ENCODE measurements at regions not wholly inside any gene's neighbourhood (a gene's known extent, or its start where the extent isn't known, plus 50 kb on each side); places are given as distances from the start of the nearest gene placed in this dataset.

DNA sequence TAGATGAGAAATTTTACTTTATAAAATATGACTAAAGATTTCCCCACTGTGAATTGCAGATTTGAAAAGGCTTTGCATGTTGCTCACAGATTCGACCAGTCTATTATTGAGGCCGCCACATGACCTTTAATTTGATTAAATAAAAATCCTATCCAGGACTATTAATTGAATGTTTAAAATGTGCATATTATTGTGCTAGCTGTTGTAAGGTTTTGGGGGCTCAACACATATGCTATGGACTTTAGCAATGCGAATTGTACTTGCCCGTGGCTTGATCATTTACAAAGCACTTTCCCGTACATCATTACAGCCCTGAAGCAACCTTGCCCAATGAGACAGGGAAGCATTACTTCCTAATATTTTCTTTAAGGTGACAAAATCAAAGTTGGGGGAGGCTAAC, 243.0 kb downstream of the ACTR3B start:
- DNase-seq (no peak), ATAC-seq (ENCODE audit: low read depth in 2 of 2) (no peak)
- no peaks in the 10 kb centered on the region for H3K27me3 Mint-ChIP-seq
- peaks cover 2 to 27% (median 19%) of the 10 kb centered on the region in 7 donors for H3K9me3 Mint-ChIP-seq
- H3K36me3 Mint-ChIP-seq, result peaks cover 0 to 24% of the 10 kb centered on the region in 2 donors
- no peaks in the 10 kb centered on the region for H3K4me1 Mint-ChIP-seq
- H3K27ac Mint-ChIP-seq, result no peak overlapping the region
- H3K4me3 Mint-ChIP-seq, result no peak overlapping the region

DNA sequence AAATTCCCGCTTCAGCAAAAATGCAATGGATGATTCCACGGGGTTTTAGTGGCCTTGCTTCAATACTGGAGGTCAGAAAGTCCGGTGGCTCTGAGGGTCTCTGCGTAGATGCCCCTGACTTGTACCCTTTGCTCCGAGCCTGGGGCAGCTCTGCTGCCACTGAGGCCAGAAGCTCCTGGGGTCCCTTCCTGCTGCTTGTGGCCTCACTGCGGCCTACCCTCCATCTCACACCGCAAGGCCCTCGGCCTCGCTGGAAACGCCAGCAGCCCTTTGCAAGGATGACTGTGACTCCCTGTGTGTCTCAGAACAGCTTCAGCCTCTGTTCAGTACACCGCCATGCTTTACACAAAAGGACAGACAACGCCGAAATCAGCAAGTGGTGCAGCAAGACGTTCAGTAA, 244.8 kb downstream of the ACTR3B start:
- Mint-ChIP-seq H3K27me3 (no peaks in the 10 kb centered on the region), H3K9me3 (peaks cover 2 to 27% (median 16%) of the 10 kb centered on the region in 7 donors), H3K36me3 (peaks cover 0 to 18% of the 10 kb centered on the region in 2 donors), H3K27ac (no peak overlapping the region), H3K4me3 (no peak overlapping the region), H3K4me1 (no peaks in the 10 kb centered on the region)
- DNase-seq, result no peak
- ATAC-seq (ENCODE audit: low read depth in 2 of 2), result no peak

DNA sequence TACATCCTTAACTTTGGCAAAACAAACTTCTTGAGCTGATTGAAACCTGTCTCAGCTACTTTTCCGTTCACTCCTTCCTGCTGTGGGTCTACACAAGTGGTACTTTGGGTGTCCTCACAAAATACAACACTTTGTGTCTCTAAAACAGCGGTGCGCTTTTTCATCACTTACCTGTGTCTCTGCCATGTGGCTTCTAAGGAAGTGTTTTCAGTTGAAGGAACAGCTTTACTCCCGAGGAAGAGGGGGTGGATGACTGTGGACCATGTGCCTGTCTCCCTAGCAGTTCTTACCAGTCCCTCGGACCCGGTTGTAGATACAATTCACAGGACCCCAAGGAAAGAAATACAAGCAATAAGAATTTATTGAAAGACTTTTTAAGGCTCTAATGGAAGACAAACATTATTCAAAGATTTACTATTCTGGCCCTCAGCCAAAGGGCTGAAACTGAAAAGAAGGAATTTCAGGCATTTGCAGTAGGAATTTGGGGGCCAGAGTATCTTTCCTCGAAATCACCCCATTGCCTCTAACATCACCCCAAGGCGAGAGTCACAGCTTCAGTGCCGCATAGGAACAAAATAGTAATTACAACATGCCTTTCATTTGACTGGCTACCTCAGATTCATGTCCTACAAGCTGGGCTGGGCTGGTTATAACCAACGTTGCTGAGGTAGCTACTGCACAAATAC, 246.3 kb downstream of the ACTR3B start:
- ATAC-seq (ENCODE audit: low read depth in 2 of 2) (no peak), DNase-seq (no peak)
- Mint-ChIP-seq H3K36me3 (peaks cover 0 to 10% of the 10 kb centered on the region in 2 donors), H3K9me3 (peaks cover 0 to 17% (median 7%) of the 10 kb centered on the region in 7 donors), H3K27me3 (no peaks in the 10 kb centered on the region), H3K4me1 (no peaks in the 10 kb centered on the region), H3K4me3 (no peak overlapping the region), H3K27ac (no peak overlapping the region)

DNA sequence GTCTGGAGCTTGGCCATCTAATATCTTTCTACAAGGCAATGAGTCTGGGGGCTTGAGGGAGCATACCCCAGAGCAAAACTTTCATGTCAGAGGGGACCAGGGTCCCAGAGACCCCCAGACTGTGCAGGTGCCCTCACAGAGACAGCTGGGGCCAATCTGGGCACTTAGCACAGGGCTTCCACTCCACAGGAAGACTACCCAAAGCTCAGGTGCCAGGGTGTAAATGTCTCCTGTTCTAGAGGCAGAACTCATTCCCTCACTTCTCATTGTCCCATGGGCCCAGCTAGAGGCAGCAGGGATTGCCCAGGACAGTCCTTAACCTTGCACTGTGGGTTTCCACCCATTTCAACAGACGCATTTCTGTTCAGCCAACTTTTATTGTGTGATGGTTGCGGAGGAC, 246.9 kb downstream of the ACTR3B start:
- H3K27me3 Mint-ChIP-seq, result no peaks in the 10 kb centered on the region
- H3K9me3 Mint-ChIP-seq, result peaks cover 0 to 14% (median 6%) of the 10 kb centered on the region in 7 donors
- H3K4me1 Mint-ChIP-seq, result no peaks in the 10 kb centered on the region
- no peak for ATAC-seq (ENCODE audit: low read depth in 2 of 2)
- no peak for DNase-seq
- H3K36me3 Mint-ChIP-seq, result peaks cover 0 to 5% of the 10 kb centered on the region in 2 donors
- no peak overlapping the region for H3K4me3 Mint-ChIP-seq
- H3K27ac Mint-ChIP-seq, result no peak overlapping the region

DNA sequence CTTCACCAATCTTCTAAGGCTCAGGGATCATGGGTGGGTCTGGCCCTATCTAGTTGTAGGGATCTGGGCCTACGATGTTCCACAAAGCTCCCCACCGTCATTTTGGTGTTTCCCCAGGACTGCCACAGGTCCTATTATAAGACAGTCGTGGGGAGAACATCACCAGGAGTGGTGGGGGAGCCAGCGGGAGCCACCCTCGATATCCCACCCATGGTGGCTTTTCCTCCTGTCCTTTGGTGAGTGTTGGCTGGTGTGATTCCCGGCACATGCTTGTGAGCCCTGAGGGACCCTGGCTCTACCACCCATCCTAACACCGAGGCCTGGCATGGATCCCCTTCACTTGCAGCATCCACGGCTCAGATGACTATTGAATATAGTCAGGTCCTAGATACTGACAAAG, 247.4 kb downstream of the ACTR3B start:
- DNase-seq, result no peak
- ATAC-seq (ENCODE audit: low read depth in 2 of 2), result no peak
- no peak overlapping the region for H3K27ac Mint-ChIP-seq
- H3K4me3 Mint-ChIP-seq, result no peak overlapping the region
- peaks cover 0 to under 1% of the 10 kb centered on the region in 2 donors for H3K36me3 Mint-ChIP-seq
- H3K4me1 Mint-ChIP-seq, result no peaks in the 10 kb centered on the region
- H3K27me3 Mint-ChIP-seq, result no peaks in the 10 kb centered on the region
- H3K9me3 Mint-ChIP-seq, result peaks cover 0 to 10% (median 2%) of the 10 kb centered on the region in 7 donors

DNA sequence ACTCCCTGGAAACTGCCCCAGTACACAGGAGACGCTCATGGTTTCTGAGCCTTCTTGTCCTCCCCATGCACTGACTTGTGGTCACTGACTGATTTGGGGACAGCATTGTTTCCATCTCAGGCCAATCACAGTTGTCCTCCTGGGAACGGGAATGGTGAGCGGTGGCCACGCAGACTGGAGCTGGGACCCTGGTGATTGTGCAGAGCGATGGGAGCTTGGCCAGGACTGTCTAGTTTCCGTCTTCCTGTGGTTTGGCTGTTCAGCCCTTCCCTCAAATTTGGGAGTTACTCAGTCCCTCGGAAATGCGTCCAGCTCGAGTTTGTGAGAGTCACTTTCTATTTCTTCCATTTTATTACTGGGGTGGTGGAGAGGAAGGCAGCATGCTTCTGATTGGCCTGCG, 250.9 kb downstream of the ACTR3B start:
- H3K36me3 Mint-ChIP-seq, result peaks cover 0 to 9% of the 10 kb centered on the region in 2 donors
- DNase-seq, result no peak
- peaks cover 0 to 12% (median 1%) of the 10 kb centered on the region in 7 donors for H3K9me3 Mint-ChIP-seq
- H3K27ac Mint-ChIP-seq, result no peak overlapping the region
- ATAC-seq (ENCODE audit: low read depth in 2 of 2), result no peak
- H3K27me3 Mint-ChIP-seq, result no peaks in the 10 kb centered on the region
- no peaks in the 10 kb centered on the region for H3K4me1 Mint-ChIP-seq
- H3K4me3 Mint-ChIP-seq, result no peak overlapping the region

DNA sequence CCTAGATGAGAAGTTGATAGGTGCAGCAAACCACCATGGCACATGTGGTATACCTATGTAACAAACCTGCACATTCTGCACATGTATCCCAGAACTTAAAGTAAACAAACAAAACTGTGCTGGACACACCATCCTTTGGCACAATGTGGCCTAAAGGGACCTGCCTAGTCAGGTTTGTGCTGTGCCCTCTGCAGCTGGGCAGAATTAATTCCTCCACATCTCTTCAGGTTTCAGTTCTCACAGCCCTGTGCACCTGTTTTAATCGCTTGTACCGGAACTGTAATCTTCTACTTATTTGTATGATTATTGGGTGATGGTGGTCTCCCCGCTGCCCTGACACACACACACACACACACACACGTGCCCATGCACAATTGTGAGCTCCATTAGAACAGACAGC, 252.7 kb downstream of the ACTR3B start:
- H3K36me3 Mint-ChIP-seq, result peaks cover 0 to 9% of the 10 kb centered on the region in 2 donors
- H3K4me1 Mint-ChIP-seq, result no peaks in the 10 kb centered on the region
- H3K27ac Mint-ChIP-seq, result no peak overlapping the region
- no peak for ATAC-seq (ENCODE audit: low read depth in 2 of 2)
- DNase-seq, result no peak
- no peaks in the 10 kb centered on the region for H3K27me3 Mint-ChIP-seq
- H3K4me3 Mint-ChIP-seq, result no peak overlapping the region
- H3K9me3 Mint-ChIP-seq, result peaks cover 0 to 12% (median 1%) of the 10 kb centered on the region in 7 donors

DNA sequence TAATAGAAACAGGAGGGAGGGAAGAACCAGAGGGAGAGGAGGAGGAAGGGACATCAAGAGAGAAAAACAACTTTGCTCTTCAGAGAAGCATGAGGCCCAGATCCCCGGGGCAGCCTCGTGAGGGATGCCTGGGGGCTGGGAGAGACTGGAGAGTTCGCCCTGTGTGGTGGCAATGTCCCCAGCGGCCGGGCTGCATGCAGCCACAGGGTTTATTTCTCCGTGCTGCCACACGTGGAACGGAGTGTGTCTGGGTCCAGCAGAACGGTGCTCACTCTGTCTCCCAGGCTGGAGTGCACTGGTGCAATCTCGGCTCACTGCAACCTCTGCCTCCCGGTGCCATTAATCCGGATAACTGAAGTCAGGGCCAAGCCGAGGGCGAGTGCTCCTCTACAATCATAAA, 257.7 kb downstream of the ACTR3B start:
- Mint-ChIP-seq H3K36me3 (peaks cover 0 to 16% of the 10 kb centered on the region in 2 donors), H3K9me3 (peaks cover 0 to 9% (median 4%) of the 10 kb centered on the region in 7 donors), H3K27me3 (peaks cover 0 to 1% (median 0%) of the 10 kb centered on the region in 3 donors), H3K4me1 (no peaks in the 10 kb centered on the region), H3K27ac (no peak overlapping the region), H3K4me3 (no peak overlapping the region)
- DNase-seq (no peak), ATAC-seq (ENCODE audit: low read depth in 2 of 2) (no peak)

DNA sequence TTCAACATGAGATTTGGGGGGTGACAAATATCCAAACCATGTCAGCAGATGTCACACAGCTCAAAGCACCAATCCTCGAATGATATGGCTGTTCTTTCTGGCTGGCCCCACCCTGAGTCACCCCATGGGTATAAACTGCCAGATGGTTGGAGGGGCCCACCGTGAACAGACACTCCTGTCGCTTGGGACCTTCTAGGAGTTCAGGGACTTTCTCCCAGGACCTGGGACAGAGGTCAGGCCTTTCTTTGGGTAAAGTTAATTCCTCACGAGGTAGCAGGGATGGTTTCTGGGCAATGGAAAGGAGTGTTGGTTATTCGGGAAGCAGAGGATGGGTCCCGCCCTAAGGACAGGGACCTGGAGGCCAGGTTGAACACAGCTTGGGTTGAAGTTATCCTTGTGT, 262.0 kb downstream of the ACTR3B start:
- peaks cover 0 to 9% (median 3%) of the 10 kb centered on the region in 7 donors for H3K9me3 Mint-ChIP-seq
- peaks cover 0 to 7% of the 10 kb centered on the region in 2 donors for H3K36me3 Mint-ChIP-seq
- DNase-seq, result no peak
- H3K27me3 Mint-ChIP-seq, result peaks cover 0 to 3% (median 0%) of the 10 kb centered on the region in 3 donors
- no peak overlapping the region for H3K4me3 Mint-ChIP-seq
- H3K27ac Mint-ChIP-seq, result no peak overlapping the region
- ATAC-seq (ENCODE audit: low read depth in 2 of 2), result no peak
- no peaks in the 10 kb centered on the region for H3K4me1 Mint-ChIP-seq

DNA sequence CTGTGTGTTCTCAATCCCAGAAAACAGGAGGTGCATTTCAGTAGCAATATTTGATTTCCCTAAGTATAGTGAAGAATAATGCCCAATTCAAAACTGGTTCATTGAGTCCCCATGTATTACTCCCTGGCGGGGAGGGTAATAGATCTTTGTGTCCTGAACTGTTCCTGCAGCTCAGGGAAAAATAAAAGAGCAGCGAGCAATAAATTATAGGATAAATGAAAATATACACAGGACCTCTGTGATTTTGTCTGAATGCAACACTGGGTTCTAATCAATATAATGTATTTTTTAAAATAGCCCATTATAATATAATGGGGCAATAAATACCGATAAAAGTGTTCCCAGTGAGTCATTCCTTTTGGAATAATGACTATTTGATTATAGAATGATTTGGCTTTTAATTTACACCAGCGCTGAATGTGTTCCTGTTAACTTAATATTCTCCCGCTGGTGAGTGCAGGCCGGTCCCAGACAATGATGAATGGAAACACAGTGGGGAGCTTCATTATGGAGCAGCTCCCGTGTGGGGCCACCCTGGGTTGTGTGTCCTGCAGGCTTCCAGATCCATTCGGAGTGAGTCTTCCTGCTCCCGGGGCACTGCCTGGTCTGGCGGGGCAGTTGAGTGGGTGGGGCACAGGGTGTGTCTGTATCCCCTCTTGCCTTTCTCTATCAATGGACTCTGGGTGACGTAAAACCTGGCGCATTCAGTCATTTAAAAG, 263.1 kb downstream of the ACTR3B start:
- no peaks in the 10 kb centered on the region for H3K4me1 Mint-ChIP-seq
- no peak for ATAC-seq (ENCODE audit: low read depth in 2 of 2)
- DNase-seq, result no peak
- H3K36me3 Mint-ChIP-seq, result peaks cover 0 to 7% of the 10 kb centered on the region in 2 donors
- H3K27me3 Mint-ChIP-seq, result peaks cover 0 to 3% (median 0%) of the 10 kb centered on the region in 3 donors
- no peak overlapping the region for H3K27ac Mint-ChIP-seq
- peaks cover 0 to 9% (median 3%) of the 10 kb centered on the region in 7 donors for H3K9me3 Mint-ChIP-seq
- no peak overlapping the region for H3K4me3 Mint-ChIP-seq

DNA sequence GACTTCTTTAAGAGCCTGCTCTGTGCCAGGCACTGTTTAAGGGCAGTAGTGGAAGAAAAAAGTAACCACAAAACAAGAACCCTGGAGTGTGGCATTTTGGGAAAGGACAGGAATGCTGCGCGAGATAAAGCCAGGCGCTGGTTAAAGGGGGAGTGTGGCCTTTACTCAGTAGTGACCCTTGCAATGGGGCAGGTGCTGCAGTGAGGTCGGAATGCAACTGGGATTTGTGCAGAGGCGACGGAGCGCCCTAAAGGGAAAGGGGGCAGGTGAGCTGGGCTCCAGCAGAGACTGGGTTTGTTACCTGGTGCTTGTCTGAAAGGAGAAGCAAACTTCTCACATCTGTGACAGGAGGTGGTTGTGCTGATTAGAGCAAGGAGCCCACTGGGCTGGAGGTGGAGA, 263.6 kb downstream of the ACTR3B start:
- ATAC-seq (ENCODE audit: low read depth in 2 of 2) (no peak), DNase-seq (no peak)
- no peak overlapping the region for H3K27ac Mint-ChIP-seq
- H3K4me1 Mint-ChIP-seq, result no peaks in the 10 kb centered on the region
- H3K9me3 Mint-ChIP-seq, result peaks cover 0 to 9% (median 3%) of the 10 kb centered on the region in 7 donors
- peaks cover 0 to 7% of the 10 kb centered on the region in 2 donors for H3K36me3 Mint-ChIP-seq
- H3K4me3 Mint-ChIP-seq, result no peak overlapping the region
- H3K27me3 Mint-ChIP-seq, result peaks cover 0 to 3% (median 0%) of the 10 kb centered on the region in 3 donors

DNA sequence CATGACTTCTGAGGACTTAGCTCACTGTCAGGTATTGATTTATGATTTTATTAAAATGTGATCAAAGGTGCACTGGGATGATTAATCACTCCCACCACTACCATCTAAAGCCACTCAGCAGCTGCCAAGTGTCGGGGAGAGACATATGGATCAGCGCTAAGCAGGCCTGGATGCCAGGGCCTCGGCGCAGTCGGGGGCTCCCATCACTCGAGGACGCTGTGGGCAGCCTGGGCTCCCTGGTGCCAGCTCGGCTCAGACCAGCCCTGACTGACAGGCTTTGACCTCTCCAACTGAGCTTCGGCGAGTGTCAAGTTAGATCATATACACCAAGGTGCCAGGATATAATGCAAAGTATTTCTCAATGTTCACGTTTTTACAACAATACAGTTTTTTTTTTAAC, 267.7 kb downstream of the ACTR3B start:
- ATAC-seq (ENCODE audit: low read depth in 2 of 2) (no peak), DNase-seq (no peak)
- Mint-ChIP-seq H3K27ac (peak overlapping the region in 1 of 6 donors; percentile 18), H3K4me3 (no peak overlapping the region), H3K27me3 (peaks cover 0 to 2% (median 0%) of the 10 kb centered on the region in 3 donors), H3K36me3 (no peaks in the 10 kb centered on the region), H3K9me3 (peaks cover 0 to 12% (median 0%) of the 10 kb centered on the region in 7 donors), H3K4me1 (no peaks in the 10 kb centered on the region)

DNA sequence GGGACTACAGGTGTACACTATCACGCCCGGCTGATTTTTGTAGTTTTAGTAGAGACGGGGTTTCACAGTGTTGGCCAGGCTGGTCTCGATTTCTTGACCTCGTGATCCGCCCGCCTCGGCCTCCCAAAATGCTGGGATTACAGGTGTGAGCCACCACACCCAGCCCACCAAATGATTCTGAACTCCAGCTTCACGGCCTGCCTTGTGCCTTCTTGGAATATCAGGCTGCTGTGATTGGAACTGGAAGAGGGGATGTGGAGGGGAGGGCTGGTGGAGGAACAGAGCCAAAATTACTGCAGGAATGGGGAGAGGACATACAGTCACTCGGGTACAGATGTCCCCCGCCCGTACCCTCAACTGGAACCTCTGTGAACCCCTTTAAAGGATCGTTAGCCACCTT, 268.4 kb downstream of the ACTR3B start:
- no peaks in the 10 kb centered on the region for H3K27me3 Mint-ChIP-seq
- ATAC-seq (ENCODE audit: low read depth in 2 of 2), result no peak

DNA sequence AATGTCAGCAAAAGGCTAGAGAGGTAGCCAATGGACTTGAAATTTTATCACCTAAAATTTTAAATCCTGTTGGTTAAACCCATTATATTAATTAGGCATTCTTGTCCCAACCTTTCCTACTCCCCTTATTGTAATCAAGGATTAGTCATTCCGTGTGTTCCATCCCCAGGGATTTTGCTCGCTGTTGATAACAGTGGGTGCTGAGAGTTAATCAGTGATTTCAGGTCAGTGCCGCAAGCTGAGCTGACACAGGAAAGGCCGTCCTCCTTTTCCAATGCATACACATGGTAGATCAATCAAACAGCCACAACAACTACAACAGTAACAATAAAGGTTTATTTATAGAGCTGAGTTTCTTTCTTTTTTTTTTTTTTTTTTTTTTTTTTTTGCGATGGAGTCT, 271.4 kb downstream of the ACTR3B start:
- H3K27me3 Mint-ChIP-seq, result no peaks in the 10 kb centered on the region
- no peak overlapping the region for H3K27ac Mint-ChIP-seq
- no peak overlapping the region for H3K4me3 Mint-ChIP-seq
- H3K36me3 Mint-ChIP-seq, result no peaks in the 10 kb centered on the region
- DNase-seq (no peak), ATAC-seq (ENCODE audit: low read depth in 2 of 2) (no peak)
- H3K9me3 Mint-ChIP-seq, result peaks cover 0 to 12% (median 0%) of the 10 kb centered on the region in 7 donors
- no peaks in the 10 kb centered on the region for H3K4me1 Mint-ChIP-seq

More for the DNA sequence above, 268.4 kb downstream of the ACTR3B start:
- Mint-ChIP-seq H3K9me3 (peaks cover 0 to 12% (median 0%) of the 10 kb centered on the region in 7 donors), H3K36me3 (no peaks in the 10 kb centered on the region), H3K4me3 (no peak overlapping the region), H3K4me1 (no peaks in the 10 kb centered on the region), H3K27ac (no peak overlapping the region)
- no peak for DNase-seq

All from naive B cell (primary cell).